AG04450 (cell line): ENCODE measurements at regions not wholly inside any gene's neighbourhood (a gene's known extent, or its start where the extent isn't known, plus 50 kb on each side); places are given as distances from the start of the nearest gene placed in this dataset.
A peak's percentile ranks its signal among the peaks of the same experiment; 100 is the strongest.

Experiments used
- CTCF ChIA-PET: fragments of 300-600, 350-600 bp; formaldehyde crosslinking; extraction: SDS; loops from one replicate; lab custom pipeline; 2022; ENCODE audit warnings: antibody characterized with exemption, inconsistent platforms; lab: Charles Lee
- POLR2A ChIA-PET: fragments of 350-600 bp; formaldehyde crosslinking; extraction: SDS; loops from one replicate; lab custom pipeline; 2021; ENCODE audit warnings: antibody characterized with exemption, inconsistent platforms; lab: Yijun Ruan, JAX
- DNase-seq: peaks from one replicate; pipeline ENCODE4 v3.0.0-alpha.2; 2011; ENCODE audit warnings: low read depth, low spot score
- H3K27ac ChIP-seq: one replicate; pipeline ENCODE4 v1.5.1; 2012; ENCODE audit warnings: low read depth, low read length, control low read depth
- H3K27me3 ChIP-seq: one replicate; pipeline ENCODE4 v1.6.0; 2012; ENCODE audit warnings: low read length; ENCODE audit not compliant: control insufficient read depth, insufficient read depth
- H3K4me3 ChIP-seq: 2 replicates; pipeline ENCODE4 v1.5.1; 2011; ENCODE audit warnings: mild to moderate bottlenecking, low read depth, low read length, control low read depth
- H3K9me3 ChIP-seq: 2 replicates; pipeline ENCODE4 v1.5.1; 2012; ENCODE audit warnings: low read length; ENCODE audit not compliant: control insufficient read depth, insufficient read depth
- TF ChIP-seq, protein P1 (sequence below): IDR thresholded peaks from 2 replicates; pipeline ENCODE4 v1.5.1; 2011; ENCODE audit warnings: low read depth, low read length, control low read depth, inconsistent platforms

DNA sequence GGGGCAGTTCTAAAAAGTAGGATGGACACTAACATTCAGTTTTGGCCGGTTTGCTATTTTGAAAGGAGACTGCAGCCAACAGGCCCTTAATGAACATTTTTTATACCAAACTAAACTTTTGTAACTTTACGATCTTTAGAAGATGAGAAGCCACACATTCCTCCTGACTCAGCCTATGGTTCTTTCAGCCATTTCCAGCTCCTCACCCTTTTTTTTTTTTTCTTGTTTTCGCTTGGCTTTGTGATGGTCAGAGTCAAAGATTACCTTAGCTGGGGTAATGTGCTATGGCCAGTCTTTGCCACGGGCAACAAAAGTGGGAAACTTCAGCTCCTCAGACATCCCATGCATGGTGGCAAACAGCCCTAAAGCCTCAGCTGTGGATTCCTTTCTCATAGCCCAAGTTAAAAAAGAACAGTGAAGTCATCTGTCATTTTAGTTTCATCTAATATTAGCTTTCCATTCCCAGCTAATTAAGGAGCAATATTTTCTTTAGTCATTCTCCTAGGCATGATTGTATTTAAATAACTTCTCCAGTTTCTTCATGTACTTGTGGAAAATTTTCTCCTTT lies 368.7 kb downstream of the MFSD1 start:
- no peaks in the 10 kb centered on the region for H3K9me3 ChIP-seq
- ChIA-PET POLR2A (interaction anchor here (0.7 kb wide), 2 partner anchors 24 to 44 kb away, joined by 3 to 4 read pairs; no protein-coding TSS in a partner anchor), CTCF (no interaction called here)
- TF ChIP-seq, protein P1, sequence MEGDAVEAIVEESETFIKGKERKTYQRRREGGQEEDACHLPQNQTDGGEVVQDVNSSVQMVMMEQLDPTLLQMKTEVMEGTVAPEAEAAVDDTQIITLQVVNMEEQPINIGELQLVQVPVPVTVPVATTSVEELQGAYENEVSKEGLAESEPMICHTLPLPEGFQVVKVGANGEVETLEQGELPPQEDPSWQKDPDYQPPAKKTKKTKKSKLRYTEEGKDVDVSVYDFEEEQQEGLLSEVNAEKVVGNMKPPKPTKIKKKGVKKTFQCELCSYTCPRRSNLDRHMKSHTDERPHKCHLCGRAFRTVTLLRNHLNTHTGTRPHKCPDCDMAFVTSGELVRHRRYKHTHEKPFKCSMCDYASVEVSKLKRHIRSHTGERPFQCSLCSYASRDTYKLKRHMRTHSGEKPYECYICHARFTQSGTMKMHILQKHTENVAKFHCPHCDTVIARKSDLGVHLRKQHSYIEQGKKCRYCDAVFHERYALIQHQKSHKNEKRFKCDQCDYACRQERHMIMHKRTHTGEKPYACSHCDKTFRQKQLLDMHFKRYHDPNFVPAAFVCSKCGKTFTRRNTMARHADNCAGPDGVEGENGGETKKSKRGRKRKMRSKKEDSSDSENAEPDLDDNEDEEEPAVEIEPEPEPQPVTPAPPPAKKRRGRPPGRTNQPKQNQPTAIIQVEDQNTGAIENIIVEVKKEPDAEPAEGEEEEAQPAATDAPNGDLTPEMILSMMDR: no peak
- H3K27ac ChIP-seq: peak overlapping the region; percentile 49
- no peak for DNase-seq
- no peak overlapping the region for H3K4me3 ChIP-seq
- no peaks in the 10 kb centered on the region for H3K27me3 ChIP-seq

DNA sequence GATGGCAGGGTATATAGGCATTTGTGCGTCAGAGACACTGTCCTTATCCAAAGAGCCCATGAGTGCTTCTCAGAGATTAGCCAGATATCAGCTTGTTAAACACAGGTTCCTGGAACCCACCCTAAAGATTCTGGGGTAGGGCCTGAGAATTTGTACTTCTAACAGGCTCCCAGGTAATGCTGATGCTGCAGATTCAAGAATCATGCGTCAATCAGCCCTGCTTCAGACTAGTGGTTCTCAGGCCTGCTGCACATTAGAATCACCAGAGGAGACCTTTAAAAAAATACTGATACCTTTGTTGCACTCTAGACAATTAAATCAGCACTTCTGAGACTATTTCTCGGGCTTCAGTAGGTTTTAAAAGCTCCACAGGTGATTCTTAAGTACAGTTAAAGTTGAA lies 369.5 kb downstream of the MFSD1 start:
- Histone ChIP-seq H3K27ac (no peak overlapping the region), H3K9me3 (no peaks in the 10 kb centered on the region), H3K27me3 (no peaks in the 10 kb centered on the region), H3K4me3 (no peak overlapping the region)
- ChIA-PET CTCF (no interaction called here), POLR2A (no interaction called here)
- no peak for DNase-seq
- TF ChIP-seq, protein P1: no peak

- H3K9me3 ChIP-seq: no peaks in the 10 kb centered on the region
- no peak overlapping the region for H3K4me3 ChIP-seq
- CTCF ChIA-PET: interaction anchor here (0.5 to 0.6 kb wide), 2 partner anchors 39 to 70 kb away, joined by 4 to 5 read pairs; no protein-coding TSS in a partner anchor
- POLR2A ChIA-PET: no interaction called here
- no peak for DNase-seq
- no peaks in the 10 kb centered on the region for H3K27me3 ChIP-seq
- TF ChIP-seq, protein P1: no peak
- H3K27ac ChIP-seq: no peak overlapping the region
Measured at GRCh38 chr3:159172473-159172872, 370.6 kb downstream of the MFSD1 start.

- ChIA-PET POLR2A (no interaction called here), CTCF (interaction anchor here (1.2 kb wide), 1 partner anchor 64 kb away, joined by 3 read pairs; no protein-coding TSS in a partner anchor)
- DNase-seq: no peak
- Histone ChIP-seq H3K27ac (no peak overlapping the region), H3K27me3 (no peaks in the 10 kb centered on the region), H3K4me3 (no peak overlapping the region), H3K9me3 (no peaks in the 10 kb centered on the region)
- TF ChIP-seq, protein P1: no peak
Measured at GRCh38 chr3:159174715-159175692, 373.1 kb downstream of the MFSD1 start.
